Transverse colon (tissue), 4 donors: ENCODE measurements at regions not wholly inside any gene's neighbourhood (a gene's known extent, or its start where the extent isn't known, plus 50 kb on each side); places are given as distances from the start of the nearest gene placed in this dataset.

ENCODE experiments used
- DNase-seq: peaks from one replicate; pipeline ENCODE4 v3.0.0-alpha.2; 2019
- H3K27ac ChIP-seq, 4 donors: fragments of 200-600 bp; sonication (generic); 2 replicates each; pipeline ENCODE4 v1.5.1; 2016 to 2018; ENCODE audit warnings: inconsistent platforms in 4 of 4
- H3K27me3 ChIP-seq: fragments of 200-600 bp; sonication (generic); 2 replicates; pipeline ENCODE4 v1.5.1; 2017; ENCODE audit warnings: inconsistent platforms
- H3K36me3 ChIP-seq, 4 donors: fragments of 200-600 bp; sonication (generic); 2 replicates each; pipeline ENCODE4 v1.5.1; 2017 to 2019; ENCODE audit warnings: inconsistent platforms in 4 of 4
- H3K4me1 ChIP-seq, 4 donors: fragments of 200-600 bp; sonication (generic); 2 replicates each; pipeline ENCODE4 v1.5.1; 2017 to 2020; ENCODE audit warnings: inconsistent platforms in 4 of 4
- H3K4me3 ChIP-seq, 4 donors: fragments of 200-600 bp; sonication (generic); 1 replicate in 1 of 4; 2 replicates in 3 of 4; pipeline versions ENCODE4 v1.5.1 to v1.6.1; 2017 to 2019; ENCODE audit warnings: inconsistent platforms in 4 of 4
- H3K9me3 ChIP-seq, 2 donors: fragments of 200-600 bp; sonication (generic); 2 replicates each; pipeline ENCODE4 v1.5.1; 2017 to 2019; ENCODE audit warnings: inconsistent platforms in 2 of 2
- EP300 ChIP-seq: sonication (generic); formaldehyde crosslinking; IDR thresholded peaks from one replicate; pipeline ENCODE4 v1.6.1; 2017; ENCODE audit warnings: antibody characterized with exemption, low read depth
- POLR2A ChIP-seq: fragments of 450-650 bp; IDR thresholded peaks from one replicate; pipeline ENCODE4 v1.6.1; 2016; ENCODE audit warnings: antibody characterized with exemption, mild to moderate bottlenecking, moderate library complexity
- POLR2AphosphoS5 ChIP-seq, 3 donors: sonication (generic); formaldehyde crosslinking; IDR thresholded peaks; one replicate each; pipeline ENCODE4 v1.6.1; 2016; ENCODE audit warnings: antibody characterized with exemption in 3 of 3
- WGBS, 2 donors: methylation state at CpG; one replicate each; pipeline ENCODE4 v1.1.5; 2018; ENCODE audit warnings: low coverage in 1 of 2; 5-methylcytosine and 5-hydroxymethylcytosine counted together
- in situ Hi-C, 4 donors: fragments of 200-750 bp; cut with MboI; loops; one replicate each; pipeline versions ENCODE4 v1.15.0 to v1.15.1; 2017; ENCODE audit warnings: low sequenced_read_pairs in 3 of 4, low pct_ligation_motif_present in 1 of 4, low pct_unique_long_range_greater_than_20kb in 1 of 4
- intact Hi-C: fragments of 100-400 bp; cut with DNase I; formaldehyde crosslinking; loops from one replicate; pipeline ENCODE4 v1.15.1; 2023; ENCODE audit warnings: low total_unique reads
- TF ChIP-seq, protein P1 (sequence below), 5 experiments: fragments of 200-600 bp in 3 of 5; fragments of 450-650 bp in 2 of 5; sonication (generic) in 3 of 5; IDR thresholded peaks; 1 replicate in 2 of 5; 2 replicates in 3 of 5; pipeline ENCODE4 v1.5.1; 2016 to 2017; ENCODE audit warnings: antibody characterized with exemption in 5 of 5, inconsistent platforms in 3 of 5, mild to moderate bottlenecking in 2 of 5, moderate library complexity in 1 of 5

DNA sequence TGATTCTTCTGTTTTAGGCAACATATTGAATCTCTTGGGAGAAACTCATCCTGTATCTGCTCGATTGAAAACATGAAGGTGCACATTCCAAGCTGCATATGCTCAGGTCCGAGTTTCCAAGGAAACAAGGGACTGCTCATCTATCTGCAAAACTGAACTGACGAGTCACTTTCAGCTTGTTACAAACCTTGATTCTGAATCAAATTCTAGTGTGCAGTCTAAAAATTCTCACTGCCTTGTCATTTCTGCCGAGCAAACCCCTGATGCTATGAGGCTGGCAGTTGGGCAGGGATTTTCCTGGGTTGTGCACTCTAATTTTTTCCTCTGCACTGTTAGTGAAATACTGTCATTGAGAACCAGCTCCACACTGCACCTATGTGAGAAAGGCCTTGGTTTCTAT lies 101.3 kb upstream of the ETAA1 start:
- intact Hi-C loops, result no loop called here
- H3K27ac ChIP-seq, result no peak overlapping the region
- H3K9me3 ChIP-seq, result no peaks in the 10 kb centered on the region
- in situ Hi-C loops, result no loop called here
- H3K27me3 ChIP-seq, result no peaks in the 10 kb centered on the region
- TF ChIP-seq, protein P1, sequence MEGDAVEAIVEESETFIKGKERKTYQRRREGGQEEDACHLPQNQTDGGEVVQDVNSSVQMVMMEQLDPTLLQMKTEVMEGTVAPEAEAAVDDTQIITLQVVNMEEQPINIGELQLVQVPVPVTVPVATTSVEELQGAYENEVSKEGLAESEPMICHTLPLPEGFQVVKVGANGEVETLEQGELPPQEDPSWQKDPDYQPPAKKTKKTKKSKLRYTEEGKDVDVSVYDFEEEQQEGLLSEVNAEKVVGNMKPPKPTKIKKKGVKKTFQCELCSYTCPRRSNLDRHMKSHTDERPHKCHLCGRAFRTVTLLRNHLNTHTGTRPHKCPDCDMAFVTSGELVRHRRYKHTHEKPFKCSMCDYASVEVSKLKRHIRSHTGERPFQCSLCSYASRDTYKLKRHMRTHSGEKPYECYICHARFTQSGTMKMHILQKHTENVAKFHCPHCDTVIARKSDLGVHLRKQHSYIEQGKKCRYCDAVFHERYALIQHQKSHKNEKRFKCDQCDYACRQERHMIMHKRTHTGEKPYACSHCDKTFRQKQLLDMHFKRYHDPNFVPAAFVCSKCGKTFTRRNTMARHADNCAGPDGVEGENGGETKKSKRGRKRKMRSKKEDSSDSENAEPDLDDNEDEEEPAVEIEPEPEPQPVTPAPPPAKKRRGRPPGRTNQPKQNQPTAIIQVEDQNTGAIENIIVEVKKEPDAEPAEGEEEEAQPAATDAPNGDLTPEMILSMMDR (IDR thresholded peaks at IDR 0.05), result no peak
- TF ChIP-seq POLR2AphosphoS5 (IDR thresholded peaks at IDR 0.05) (no peak), EP300 (no peak), POLR2A (no peak)
- 53 to 57% methylated on average over 4 of the region's 4 CpGs for WGBS, 2 donors
- H3K36me3 ChIP-seq, result no peaks in the 10 kb centered on the region
- H3K4me3 ChIP-seq, result no peak overlapping the region
- no peaks in the 10 kb centered on the region for H3K4me1 ChIP-seq
- DNase-seq, result no peak

DNA sequence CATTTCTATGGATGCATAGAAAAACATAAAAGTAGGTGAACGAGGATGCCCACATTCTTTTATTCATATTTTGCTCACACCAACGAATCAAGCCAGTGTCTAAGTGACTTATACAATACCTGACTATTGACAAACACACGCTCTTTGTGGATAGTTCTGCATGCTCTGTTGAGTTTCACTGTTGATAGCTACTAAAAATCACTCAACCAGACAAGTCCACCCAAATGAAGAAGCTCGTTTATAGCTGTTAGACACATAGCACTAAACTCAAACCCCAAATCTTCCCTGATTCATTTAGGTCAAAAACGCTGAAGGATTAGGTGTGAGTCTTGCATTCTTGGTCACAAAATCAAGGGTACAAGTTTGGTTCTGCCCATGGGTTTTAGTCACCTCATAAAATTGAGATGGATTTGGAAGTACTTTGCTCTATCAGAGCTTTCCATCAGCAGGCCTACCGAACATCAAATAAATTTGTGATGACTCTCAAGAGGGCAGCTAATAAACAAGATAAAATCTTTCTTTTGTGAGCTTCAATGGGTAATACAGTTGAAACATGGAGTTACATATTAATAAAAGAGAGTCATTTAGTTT lies 92.7 kb upstream of the ETAA1 start:
- TF ChIP-seq POLR2AphosphoS5 (IDR thresholded peaks at IDR 0.05) (no peak), EP300 (no peak), POLR2A (no peak)
- TF ChIP-seq, protein P1 (IDR thresholded peaks at IDR 0.05), result no peak
- no peaks in the 10 kb centered on the region for H3K4me1 ChIP-seq
- intact Hi-C loops, result no loop called here
- H3K27me3 ChIP-seq, result no peaks in the 10 kb centered on the region
- H3K9me3 ChIP-seq, result no peaks in the 10 kb centered on the region
- in situ Hi-C loops, result no loop called here
- H3K4me3 ChIP-seq, result no peak overlapping the region
- DNase-seq, result no peak
- H3K27ac ChIP-seq, result no peak overlapping the region
- 75 to 84% methylated on average over 5 to 6 of the region's 6 CpGs for WGBS, 2 donors
- H3K36me3 ChIP-seq, result no peaks in the 10 kb centered on the region

DNA sequence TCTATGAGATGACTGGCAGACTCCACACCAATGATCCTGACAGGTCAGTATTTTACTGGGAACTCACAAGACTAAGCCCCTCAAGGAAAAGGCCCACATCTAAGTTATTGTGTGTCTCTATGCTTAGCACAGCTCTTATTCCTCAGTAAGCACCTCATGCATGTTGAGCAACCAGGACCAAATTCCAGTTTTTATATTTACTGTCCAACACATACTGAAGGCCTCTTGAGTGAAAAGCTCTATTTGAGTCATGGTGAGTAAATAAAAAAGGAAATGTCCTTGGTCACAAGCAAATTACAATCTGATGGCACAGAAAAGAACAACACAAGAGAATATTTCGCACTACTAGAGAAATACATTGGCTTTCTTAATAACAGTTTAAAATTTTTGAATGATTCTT lies 87.9 kb upstream of the ETAA1 start:
- H3K27ac ChIP-seq, result no peak overlapping the region

DNA sequence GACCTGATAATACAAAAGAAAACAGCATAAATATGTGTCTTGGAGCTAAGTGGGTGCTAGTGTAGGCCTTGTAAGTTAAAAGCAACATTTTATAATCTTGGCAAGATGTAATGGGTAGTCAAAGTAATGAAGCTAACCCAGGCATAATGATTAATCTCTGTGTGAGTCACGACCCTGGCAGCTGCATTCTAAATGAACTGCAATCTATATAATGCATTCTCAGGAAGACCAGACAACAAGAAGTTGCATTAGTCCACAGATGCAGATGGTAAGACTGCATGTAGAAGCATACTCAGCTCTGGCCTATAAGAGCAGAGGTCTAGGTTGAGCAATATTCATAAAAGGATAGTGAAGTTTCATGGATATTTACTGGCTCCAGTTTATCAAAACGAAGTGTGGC lies 85.6 kb upstream of the ETAA1 start:
- H3K27me3 ChIP-seq, result no peaks in the 10 kb centered on the region
- TF ChIP-seq, protein P1 (IDR thresholded peaks at IDR 0.05), result no peak
- TF ChIP-seq POLR2AphosphoS5 (IDR thresholded peaks at IDR 0.05) (no peak), POLR2A (no peak), EP300 (no peak)
- H3K27ac ChIP-seq, result no peak overlapping the region
- 34 to 35% methylated on average over 2 of the region's 2 CpGs for WGBS, 2 donors
- no peak overlapping the region for H3K4me3 ChIP-seq
- in situ Hi-C loops (no loop called here), intact Hi-C loops (no loop called here)
- H3K36me3 ChIP-seq, result no peaks in the 10 kb centered on the region
- peaks cover 0 to 3% (median 0%) of the 10 kb centered on the region in 4 donors for H3K4me1 ChIP-seq
- DNase-seq, result no peak
- no peaks in the 10 kb centered on the region for H3K9me3 ChIP-seq

More for the DNA sequence above, 87.9 kb upstream of the ETAA1 start:
- TF ChIP-seq, protein P1 (IDR thresholded peaks at IDR 0.05), result no peak
- no peak for TF ChIP-seq POLR2A
- in situ Hi-C loops, result no loop called here
- H3K4me1 ChIP-seq, result peaks cover 0 to 3% (median 0%) of the 10 kb centered on the region in 4 donors
- no peak overlapping the region for H3K4me3 ChIP-seq
- no peaks in the 10 kb centered on the region for H3K27me3 ChIP-seq
- intact Hi-C loops, result no loop called here
- H3K9me3 ChIP-seq, result no peaks in the 10 kb centered on the region
- DNase-seq, result no peak
- WGBS, 2 donors, result 79 to 100% methylated on average over 1 of the region's 1 CpG
- no peaks in the 10 kb centered on the region for H3K36me3 ChIP-seq
